ENCODE measurements at regions not wholly inside any gene's neighbourhood (a gene's known extent, or its start where the extent isn't known, plus 50 kb on each side); places are given as distances from the start of the nearest gene placed in this dataset.

- DNase-seq = no peak
Measured at GRCh38 chr10:83253011-83253671, 886.2 kb upstream of the GHITM start.

DNA sequence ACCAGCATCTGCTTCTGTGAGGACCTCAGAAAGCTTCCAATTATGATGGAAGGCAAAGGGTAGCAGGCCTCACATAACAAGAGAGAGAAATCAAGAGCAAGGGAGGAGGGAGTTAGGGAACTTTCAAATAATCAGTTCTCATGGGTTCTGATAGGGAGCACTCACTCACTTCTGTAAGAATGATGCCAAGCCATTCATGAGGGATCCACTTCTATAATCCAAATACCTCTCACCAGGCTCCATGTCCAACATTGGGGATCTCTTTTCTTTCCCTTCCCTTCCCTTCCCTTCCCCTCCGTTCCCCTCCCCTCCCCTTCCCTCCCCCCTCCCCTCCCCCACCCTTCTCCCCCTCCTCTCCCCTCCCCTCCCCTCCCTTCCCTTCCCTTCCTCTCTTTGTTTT, 884.6 kb upstream of the GHITM start:
- DNase-seq = no peak

- no peak for DNase-seq
Measured at GRCh38 chr10:83262434-83262833, 876.9 kb upstream of the GHITM start.

DNA sequence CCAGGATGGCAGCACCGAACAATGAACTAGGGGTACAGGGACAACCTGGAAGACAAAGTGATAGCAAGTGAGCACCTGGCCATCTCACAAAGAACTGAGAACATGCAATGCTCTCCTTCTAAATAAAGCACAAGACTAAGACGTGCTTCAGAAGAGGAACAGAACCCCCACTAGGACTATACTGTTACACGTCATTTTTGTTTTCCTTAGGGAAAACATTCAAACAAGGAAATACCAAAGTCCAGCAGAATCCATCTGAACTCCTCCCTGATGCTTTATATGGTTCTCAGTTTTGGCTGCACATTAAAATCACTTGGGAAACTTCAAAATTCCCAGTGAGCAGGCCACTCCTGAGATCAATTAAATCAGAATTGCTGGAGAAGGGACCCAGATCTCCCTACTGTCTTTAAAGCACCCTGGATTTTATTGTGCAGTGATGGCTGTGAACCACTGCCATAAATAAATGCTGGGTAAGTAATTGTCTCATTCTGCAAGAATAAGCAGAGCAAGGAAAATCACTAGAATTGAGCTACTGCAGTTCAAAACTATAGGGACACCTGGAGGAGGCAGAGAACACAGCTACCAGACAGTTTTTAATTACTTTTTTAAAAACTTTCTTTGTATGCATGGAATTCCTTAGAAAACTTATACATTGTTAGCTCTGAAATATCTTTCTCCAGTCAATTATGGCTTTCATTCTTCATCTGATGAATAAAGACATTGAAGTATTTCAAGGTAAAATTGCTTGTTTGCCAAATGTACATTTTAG, 866.5 kb upstream of the GHITM start:
- DNase-seq = peak; percentile 21

- DNase-seq = no peak
Measured at GRCh38 chr10:83274088-83274487, 865.2 kb upstream of the GHITM start.

DNA sequence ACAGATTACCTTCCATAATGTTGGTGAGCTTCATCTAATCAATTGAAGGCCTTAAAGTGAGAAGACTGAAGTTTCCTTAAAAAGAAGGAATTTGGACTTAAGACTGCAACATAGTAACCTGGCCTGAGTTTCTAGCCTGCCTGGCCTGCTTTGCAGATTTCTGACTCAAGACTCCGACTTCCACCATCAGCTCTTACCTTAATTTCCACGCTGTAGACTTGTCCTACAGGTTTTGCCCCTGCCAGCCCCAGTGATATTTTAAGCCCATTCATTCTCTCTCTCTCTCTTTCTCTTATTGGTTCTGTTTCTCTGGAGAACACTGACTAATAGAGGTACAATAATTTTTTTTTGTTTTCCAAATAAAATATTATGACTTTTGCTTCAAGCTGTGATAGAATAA, 862.3 kb upstream of the GHITM start:
- no peak for DNase-seq

DNA sequence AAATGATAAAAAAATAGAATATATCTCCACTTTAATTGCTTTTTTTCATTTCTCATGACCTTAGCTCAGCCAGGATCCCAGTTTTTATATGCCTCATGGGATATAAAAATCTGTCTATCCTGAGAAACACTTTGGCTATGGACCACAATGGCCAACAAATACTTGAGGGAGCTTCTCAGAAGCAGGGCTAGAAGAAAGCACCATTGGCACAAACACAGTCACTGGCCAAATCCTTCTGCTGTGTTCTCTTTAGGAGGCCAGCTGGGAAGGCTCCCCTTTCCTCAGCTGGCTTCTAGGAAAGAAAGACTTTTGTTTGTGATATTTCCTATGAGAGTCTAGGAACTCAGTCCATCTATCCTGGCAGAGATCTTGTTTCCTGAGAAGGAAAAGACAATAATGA, 856.2 kb upstream of the GHITM start:
- no peak for DNase-seq

DNA sequence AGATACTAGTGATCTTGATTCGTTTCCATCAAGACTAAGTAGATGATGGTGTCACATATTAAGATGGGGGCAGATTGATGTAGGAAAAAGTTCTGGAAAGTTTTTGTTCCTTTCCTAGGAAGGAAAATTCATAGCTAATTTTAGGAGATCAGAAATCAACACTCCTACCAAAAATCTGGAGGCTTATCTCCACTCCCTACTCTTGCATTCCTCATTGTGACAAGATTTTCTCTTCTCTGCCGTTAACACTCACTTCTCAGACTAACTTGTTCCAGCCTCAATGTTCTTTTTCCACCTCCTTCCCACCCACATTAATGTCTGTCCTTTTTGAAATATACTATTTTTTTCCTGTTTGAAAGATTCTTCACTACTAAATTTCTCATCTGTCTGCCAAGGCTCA, 851.9 kb upstream of the GHITM start:
- DNase-seq = no peak

GRCh38 chr10:83289373-83289772, 849.9 kb upstream of the GHITM start:
- no peak for DNase-seq

GRCh38 chr10:83289948-83290347, 849.4 kb upstream of the GHITM start:
- no peak for DNase-seq

DNA sequence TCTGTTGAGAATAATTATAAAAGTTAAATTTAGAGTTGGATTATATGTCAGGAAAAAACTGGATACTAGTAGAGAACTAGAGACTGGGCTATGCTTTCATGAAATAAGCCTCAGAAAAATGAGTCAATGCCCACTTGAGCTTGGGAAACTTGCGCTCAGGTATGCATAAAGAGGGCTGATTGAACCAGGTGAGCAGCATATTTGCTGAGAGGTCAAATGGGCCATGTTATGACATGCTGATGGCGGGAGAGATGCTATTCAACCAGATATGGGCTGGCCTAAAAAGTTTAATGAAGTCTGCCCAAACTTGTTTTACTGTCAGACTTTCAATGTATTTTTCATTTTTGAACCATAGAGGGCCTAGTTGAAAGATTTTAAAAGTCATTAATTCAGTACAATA, 837.6 kb upstream of the GHITM start:
- no peak for DNase-seq

- DNase-seq = no peak
Measured at GRCh38 chr10:83302623-83303022, 836.7 kb upstream of the GHITM start.

DNA sequence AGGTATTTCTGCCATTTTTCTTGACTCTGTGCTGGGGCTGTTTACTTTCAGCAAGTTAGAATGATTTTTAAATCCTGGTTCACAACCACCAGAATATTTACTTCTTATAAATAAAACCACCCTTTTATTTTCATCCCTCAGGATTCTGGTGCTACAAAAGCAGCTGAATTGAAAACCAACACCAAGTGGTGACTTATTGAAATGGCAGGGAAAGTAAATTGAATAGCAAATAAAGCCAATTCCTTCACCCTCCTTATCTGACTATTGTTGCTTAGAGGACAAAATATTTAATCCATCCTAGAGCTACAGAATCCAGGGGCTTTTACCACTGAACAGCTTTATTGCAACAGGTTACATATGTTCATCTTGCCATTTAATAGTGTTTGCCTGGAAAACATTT, 828.6 kb upstream of the GHITM start:
- DNase-seq = no peak

DNA sequence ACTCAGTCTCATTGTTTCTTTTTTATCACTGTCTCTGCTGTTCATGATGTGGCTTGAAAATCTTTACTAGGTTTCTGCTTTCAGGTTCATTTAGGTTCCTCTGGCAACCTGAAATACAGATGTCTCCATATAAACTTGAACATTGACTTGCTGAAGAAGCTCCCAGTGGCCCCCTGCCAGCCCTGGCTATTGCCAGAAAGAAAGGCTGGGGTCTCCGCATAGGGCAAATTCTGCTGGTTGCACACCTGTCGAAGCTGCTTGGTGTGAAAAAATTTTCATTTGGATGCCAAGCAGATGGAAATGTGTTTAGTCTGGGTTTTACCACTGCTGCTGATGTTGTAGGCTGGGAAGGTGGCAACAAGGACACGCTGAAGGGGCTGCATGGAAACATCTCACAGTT, 826.7 kb upstream of the GHITM start:
- DNase-seq = no peak

GRCh38 chr10:83332690-83333089, 806.6 kb upstream of the GHITM start:
- DNase-seq = no peak

DNA sequence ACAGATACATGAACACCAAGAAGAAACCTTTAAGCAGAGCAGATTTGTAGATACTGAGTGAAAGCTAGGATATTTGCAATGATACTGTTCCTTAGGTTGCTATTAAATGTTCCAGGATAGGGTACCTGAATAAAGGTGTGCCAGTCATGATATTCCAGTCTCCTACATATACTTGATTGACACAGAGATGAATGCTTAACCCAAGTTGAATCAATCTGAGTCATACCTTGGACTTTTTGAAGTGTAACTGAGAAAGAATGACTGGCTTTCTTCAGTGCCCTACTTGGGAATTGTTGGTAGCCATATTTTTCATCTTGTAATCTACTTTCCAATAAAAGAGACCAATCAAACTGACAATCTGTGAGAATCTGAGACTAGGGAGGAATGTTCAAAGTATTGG, 805.7 kb upstream of the GHITM start:
- no peak for DNase-seq

- no peak for DNase-seq
Measured at GRCh38 chr10:83343676-83344075, 795.6 kb upstream of the GHITM start.

DNA sequence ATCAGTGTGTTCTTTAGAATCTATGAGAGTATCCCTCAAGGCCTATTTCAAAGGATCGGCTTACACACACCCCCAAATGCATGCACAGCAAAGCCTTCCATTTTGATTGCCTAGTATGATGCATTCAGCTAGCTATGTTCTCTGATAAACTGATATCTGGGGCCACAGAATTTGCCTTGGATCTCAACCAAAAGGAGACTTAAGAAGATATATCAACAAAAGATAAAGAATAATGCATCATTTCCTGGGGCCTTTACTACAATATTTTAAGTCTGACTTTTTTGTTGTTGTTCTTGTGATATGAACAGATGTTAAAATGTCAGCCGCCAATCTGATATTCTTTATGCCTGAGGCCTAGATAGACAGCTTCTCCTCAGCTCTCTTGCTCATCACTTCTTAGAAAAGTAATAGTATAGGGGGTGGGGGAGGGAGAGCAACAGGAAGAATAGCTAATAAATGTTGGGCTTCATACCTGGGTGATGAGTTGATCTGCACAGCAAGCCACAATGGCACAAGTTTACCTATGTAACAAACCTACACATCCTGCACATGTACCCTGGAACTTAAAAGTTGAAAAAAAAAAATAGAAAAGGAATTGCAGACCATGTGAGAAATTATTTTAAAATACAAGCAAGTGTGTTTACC, 792.9 kb upstream of the GHITM start:
- peak; percentile 8 for DNase-seq

- DNase-seq = no peak
Measured at GRCh38 chr10:83352588-83352987, 786.7 kb upstream of the GHITM start.

DNA sequence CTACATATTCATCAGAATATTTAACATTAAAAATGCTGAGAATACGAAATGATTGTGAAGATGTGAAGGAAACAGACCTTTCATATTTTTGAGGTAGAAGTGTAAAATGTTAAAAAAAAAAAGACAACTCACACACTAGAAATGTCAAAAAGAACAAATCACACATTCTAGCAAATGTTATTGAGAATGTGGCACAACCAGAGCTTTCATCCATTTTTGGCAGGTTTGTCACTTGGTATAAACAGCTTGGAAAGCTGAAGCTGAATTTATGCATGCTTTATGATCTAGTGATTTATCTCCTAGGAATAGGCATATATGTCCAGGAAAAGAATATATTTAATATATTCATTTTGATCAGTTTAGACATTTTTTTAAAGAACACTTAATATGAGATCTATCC, 784.9 kb upstream of the GHITM start:
- no peak for DNase-seq

- no peak for DNase-seq
Measured at GRCh38 chr10:83357004-83357403, 782.3 kb upstream of the GHITM start.

GRCh38 chr10:83357627-83358026, 781.7 kb upstream of the GHITM start:
- no peak for DNase-seq

- DNase-seq = no peak
Measured at GRCh38 chr10:83367036-83367435, 772.3 kb upstream of the GHITM start.
